Stimulated activated CD4-positive, alpha-beta T cell treated with anti-CD3 and anti-CD28 coated beads, Interleukin-2, amount 100 ng/mL, for 4 hours (primary cell): ENCODE measurements at regions not wholly inside any gene's neighbourhood (a gene's known extent, or its start where the extent isn't known, plus 50 kb on each side); places are given as distances from the start of the nearest gene placed in this dataset.
"Not testable (repeated sequence)": the region's sequence is repeated elsewhere in the genome, so short reads cannot be mapped to it uniquely, and the experiment has no call there.

Experiments used
- DNase-seq: peaks from one replicate; pipeline ENCODE4 v3.0.0-alpha.2; 2020; ENCODE audit warnings: low read depth

DNA sequence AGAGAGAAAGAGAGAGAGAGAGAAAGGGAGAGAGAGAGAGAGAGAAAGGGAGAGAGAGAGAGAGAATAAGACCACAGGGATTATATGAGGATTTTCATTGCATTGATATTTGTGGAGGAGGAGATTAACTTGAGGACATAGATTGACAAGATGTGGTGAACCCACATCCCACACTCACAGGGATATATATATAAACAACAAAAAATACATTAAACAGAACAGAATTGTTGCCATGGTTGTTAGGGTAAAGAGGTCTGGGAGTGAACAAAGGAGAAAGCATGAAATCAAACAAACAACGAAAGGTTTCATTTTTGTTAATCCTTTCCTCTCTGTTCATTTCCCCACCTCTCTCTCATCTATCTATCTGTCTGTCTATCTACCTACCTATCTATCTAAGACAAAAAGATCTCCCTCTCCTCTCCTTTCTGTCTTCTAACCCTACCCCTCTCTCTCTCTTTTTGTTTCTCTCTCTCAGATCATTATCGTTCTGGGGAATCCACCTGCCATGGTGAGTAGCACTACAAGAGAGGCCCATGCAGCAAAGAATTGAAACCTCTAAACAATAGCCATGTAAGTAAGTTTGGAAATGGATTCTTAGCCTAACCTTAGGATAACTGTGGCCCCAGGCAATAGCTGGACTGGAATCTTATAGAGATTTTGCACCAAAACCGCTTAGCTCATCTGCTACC is 280.9 kb downstream of the RAP2B start:
- no peak for DNase-seq

DNA sequence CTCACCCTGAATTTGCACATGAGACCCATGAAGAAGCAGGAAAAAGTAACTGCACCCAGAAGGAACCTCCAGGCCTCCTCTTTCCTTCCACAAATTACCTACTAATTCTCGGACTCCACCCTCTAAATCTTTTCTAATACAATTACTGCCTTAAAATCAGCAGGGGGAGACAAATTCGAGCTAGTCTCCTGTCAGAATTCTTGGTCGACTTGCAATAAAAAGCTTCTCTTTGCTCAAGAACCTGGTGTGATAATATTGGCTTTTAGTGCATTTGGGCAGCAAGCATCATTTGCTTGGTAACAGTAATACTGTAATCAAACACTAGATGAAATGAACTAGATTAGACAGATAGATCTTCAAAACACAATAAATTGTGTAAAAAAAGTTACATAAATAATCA is 281.9 kb downstream of the RAP2B start:
- no peak for DNase-seq

- DNase-seq: no peak
Measured at GRCh38 chr3:153445817-153446216, 283.8 kb downstream of the RAP2B start.

DNA sequence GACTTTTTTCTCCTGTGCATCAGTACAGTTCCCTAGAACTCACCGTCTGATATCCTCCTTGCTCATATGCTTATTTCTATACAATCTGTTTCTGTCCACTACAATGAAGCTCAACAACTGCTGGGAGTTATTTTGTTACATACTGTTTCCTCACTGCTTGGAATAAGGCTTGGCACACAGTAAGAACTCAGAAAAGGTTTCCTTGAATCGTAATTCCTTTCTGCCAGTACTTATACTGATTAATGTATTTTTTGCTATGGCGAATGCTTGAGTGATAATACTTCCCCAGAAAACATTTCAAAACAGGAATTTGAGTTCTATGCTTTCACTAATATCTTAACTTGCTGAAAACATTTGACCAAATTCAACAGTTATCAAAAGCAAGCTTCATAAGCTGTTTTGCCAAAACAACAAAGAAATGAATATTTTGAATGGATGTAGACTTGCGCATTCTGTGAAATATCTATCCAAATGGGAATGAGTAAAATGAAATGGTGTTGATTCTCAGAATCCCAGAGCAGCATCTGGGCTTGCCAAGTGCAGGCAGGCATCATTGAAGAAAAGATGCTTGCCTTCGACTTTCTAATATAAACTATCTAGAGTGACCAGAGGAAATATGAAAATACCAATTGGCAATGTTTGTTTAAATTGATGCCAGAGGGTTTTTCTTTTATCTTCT is 286.3 kb downstream of the RAP2B start:
- no peak for DNase-seq

- no peak for DNase-seq
Measured at GRCh38 chr3:153456833-153457545, 295.0 kb downstream of the RAP2B start.

DNA sequence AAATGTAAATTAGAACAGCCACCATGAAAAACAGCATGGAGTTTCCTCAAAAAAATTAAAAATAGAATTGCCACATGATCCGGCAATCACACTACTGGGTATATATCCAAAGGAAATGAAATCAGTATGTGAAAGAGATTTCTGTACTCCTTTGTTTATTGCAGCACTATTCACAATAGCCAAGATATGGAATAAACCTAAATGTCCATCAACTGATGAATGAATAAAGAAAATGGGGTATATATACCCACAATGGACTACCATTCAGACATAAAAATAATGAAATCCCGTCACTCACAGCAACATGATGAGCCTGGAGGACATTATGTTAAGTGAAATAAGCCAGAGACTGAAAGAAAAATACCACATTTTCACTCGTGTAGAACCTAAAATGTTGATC is 296.9 kb downstream of the RAP2B start:
- DNase-seq: no peak

GRCh38 chr3:153462545-153462944 is 300.5 kb downstream of the RAP2B start:
- DNase-seq: no peak

DNA sequence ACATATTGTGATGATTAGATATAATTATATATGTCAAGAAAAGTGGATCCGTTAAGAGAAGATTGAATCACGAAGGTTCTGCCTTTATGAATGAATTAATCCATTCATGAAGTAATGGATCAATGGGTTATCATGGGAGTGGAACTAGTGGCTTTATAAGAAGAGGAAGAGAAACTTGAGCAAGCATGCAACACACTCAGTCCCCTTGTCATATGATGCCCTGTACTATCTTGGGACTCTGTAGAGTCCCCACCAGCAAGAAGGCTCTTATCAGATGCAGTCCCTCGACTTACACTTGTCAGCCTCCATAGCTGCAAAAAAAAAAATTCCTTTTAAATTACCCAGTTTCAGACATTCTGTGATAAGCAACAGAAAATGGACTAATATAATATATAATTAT is 301.9 kb downstream of the RAP2B start:
- DNase-seq: no peak

GRCh38 chr3:153469162-153469561 is 307.1 kb downstream of the RAP2B start:
- no peak for DNase-seq

- DNase-seq: no peak
Measured at GRCh38 chr3:153484842-153485241, 322.8 kb downstream of the RAP2B start.

DNA sequence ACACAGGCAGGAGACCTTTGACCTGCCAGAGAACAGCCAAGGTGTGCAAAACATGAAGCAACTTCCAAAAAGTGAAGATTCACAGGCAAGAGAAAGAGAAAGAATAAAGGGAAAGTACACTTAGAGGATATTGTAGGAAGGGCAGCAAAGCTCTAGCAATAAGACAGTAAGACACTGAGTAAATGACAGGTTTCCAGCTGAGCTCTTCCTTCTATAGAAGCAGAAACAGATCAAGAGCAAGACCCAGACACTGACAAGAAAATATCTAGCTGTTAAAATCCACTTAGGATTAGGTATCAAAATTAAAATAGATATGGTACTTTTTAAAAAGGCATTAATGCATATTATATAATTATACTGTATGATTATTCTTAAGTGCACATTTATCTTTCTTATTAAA is 333.4 kb downstream of the RAP2B start:
- no peak for DNase-seq

GRCh38 chr3:153502682-153503081 is 340.7 kb downstream of the RAP2B start:
- DNase-seq: no peak

- no peak for DNase-seq
Measured at GRCh38 chr3:153503873-153504272, 341.8 kb downstream of the RAP2B start.

- not testable (repeated sequence) for DNase-seq
Measured at GRCh38 chr3:153506205-153506604, 344.2 kb downstream of the RAP2B start.

GRCh38 chr3:153506686-153507085 is 344.7 kb downstream of the RAP2B start:
- DNase-seq: not testable (repeated sequence)

GRCh38 chr3:153513236-153513635 is 351.2 kb downstream of the RAP2B start:
- no peak for DNase-seq

- DNase-seq: no peak
Measured at GRCh38 chr3:153528473-153528872, 366.4 kb downstream of the RAP2B start.

DNA sequence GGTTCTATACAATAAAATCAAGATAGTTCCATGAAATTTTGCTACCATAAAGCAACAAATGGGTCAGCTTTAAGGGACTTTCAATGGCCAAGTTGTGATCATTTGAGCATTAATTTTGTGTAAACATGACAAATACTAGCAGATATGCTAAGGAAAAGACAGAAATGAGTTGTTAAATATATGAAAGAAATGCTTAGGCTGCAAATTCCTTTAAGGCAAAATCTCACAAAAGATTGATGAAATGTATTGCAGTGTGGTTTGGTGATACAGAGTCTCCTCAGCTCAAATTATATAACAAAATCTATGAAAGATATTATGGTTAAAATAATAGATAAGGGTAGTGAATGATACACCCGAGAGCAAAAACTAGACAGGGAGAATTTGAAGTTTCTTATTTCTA is 377.2 kb downstream of the RAP2B start:
- no peak for DNase-seq

GRCh38 chr3:153545471-153545870 is 383.4 kb downstream of the RAP2B start:
- DNase-seq: no peak

DNA sequence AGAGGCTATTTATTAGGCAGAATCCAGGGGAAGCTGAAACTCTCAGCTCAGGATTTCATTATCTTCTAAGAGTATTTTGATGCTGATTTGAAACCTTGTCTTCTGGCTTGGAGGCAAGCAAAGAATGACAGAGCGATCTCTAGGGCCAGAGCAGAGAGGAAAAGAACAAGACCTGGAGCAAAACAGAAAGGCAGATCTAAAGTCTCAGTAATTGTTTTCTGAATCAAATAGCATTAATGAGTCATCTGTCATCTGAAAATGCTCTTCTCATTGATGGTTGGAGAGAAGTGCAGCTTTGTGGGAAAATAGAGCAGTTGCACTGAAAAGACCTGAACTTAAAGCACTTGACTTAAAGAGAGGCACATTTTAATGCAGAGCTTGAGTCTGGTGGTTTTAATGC is 385.9 kb downstream of the RAP2B start:
- no peak for DNase-seq

- DNase-seq: not testable (repeated sequence)
Measured at GRCh38 chr3:153549686-153550085, 387.7 kb downstream of the RAP2B start.

DNA sequence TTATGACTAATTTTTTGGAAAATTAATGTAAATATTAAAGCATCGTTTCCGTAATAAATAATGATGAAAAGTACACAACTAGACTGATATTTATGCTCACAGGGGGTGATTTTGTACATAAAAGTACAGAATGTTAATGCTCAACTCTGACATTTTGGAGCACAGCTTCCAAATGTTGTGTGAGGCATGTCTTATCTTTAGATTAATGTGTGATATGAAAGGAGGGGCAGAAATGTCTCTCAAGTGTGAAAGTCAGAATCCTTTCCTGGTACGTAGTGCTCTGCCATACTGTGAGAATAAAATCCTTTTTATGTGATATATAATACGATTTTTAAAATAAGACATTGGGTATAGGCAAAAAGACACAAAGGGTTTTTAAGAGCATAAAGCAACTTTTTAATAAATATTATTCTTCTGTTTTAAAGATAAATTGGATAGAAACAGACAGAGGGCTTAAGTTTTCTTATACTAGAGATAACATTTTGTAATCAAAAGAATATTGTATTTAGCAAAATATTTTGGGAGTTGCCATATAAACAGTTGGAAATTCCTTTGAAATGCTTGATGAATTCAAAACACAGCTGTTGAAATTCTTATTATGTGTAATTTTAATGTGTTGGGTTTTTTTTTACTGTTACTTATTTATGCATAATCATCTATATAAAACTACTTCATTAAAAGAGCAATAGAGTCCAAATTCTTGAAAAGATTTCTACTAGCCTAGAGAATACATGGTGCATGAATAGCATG is 389.7 kb downstream of the RAP2B start:
- DNase-seq: no peak
